Neuronal stem cell (in vitro differentiated cells): ENCODE measurements at regions not wholly inside any gene's neighbourhood (a gene's known extent, or its start where the extent isn't known, plus 50 kb on each side); places are given as distances from the start of the nearest gene placed in this dataset.
A peak's percentile ranks its signal among the peaks of the same experiment; 100 is the strongest.

Experiments
- DNase-seq: peaks from one replicate; pipeline ENCODE4 v3.0.0-alpha.2; 2013; ENCODE audit warnings: low spot score
- H2AFZ ChIP-seq: one replicate; pipeline ENCODE4 v1.6.1; 2013; ENCODE audit warnings: mild to moderate bottlenecking, low read length, inconsistent platforms
- H2AK5ac ChIP-seq: 2 replicates; pipeline ENCODE4 v1.6.1; 2013; ENCODE audit warnings: low read depth, mild to moderate bottlenecking, inconsistent platforms, low read length, moderate library complexity, mixed read lengths
- H2BK120ac ChIP-seq: 2 replicates; pipeline ENCODE4 v1.6.1; 2013; ENCODE audit warnings: low read depth, mild to moderate bottlenecking, inconsistent platforms, low read length, moderate library complexity, mixed read lengths
- H2BK12ac ChIP-seq: one replicate; pipeline ENCODE4 v1.6.1; 2013; ENCODE audit warnings: low read length, inconsistent platforms
- H2BK15ac ChIP-seq: 2 replicates; pipeline ENCODE4 v1.6.1; 2013; ENCODE audit warnings: mild to moderate bottlenecking, low read length, inconsistent platforms, mixed read lengths
- H2BK5ac ChIP-seq: one replicate; pipeline ENCODE4 v1.6.1; 2013; ENCODE audit warnings: inconsistent platforms, mild to moderate bottlenecking, low read length, moderate library complexity
- H3K14ac ChIP-seq: one replicate; pipeline ENCODE4 v1.6.1; 2013; ENCODE audit warnings: low read length, inconsistent platforms
- H3K18ac ChIP-seq: 2 replicates; pipeline ENCODE4 v1.6.1; 2013; ENCODE audit warnings: low read length, inconsistent platforms
- H3K23ac ChIP-seq: 2 replicates; pipeline ENCODE4 v1.6.1; 2013; ENCODE audit warnings: low read depth, mild to moderate bottlenecking, mixed read lengths, low read length, inconsistent platforms; ENCODE audit not compliant: poor library complexity
- H3K27ac ChIP-seq: replicated peaks from 3 replicates; pipeline ENCODE4 v1.5.1; 2013; ENCODE audit warnings: low read length, inconsistent platforms
- H3K27me3 ChIP-seq, 3 experiments: 2 replicates each; pipeline ENCODE4 v1.6.1; 2013; ENCODE audit warnings: low read length in 3 of 3, mild to moderate bottlenecking in 2 of 3, inconsistent platforms in 1 of 3, low read depth in 1 of 3, mixed read lengths in 1 of 3, moderate library complexity in 1 of 3; ENCODE audit not compliant: control insufficient read depth in 3 of 3, insufficient read depth in 3 of 3
- H3K36me3 ChIP-seq, 2 donors: replicated peaks in 1 of 2; 2 replicates each; pipeline ENCODE4 v1.6.1; 2013; ENCODE audit warnings: low read length in 2 of 2; ENCODE audit not compliant: control insufficient read depth in 2 of 2, insufficient read depth in 2 of 2
- H3K4ac ChIP-seq: 2 replicates; pipeline ENCODE4 v1.6.1; 2013; ENCODE audit warnings: inconsistent platforms, mild to moderate bottlenecking, low read length, moderate library complexity
- H3K4me1 ChIP-seq, 2 donors: 1 replicate in 1 of 2; 2 replicates in 1 of 2; pipeline ENCODE4 v1.6.1; 2013; ENCODE audit warnings: low read length in 2 of 2, low read depth in 1 of 2; ENCODE audit not compliant: control insufficient read depth in 2 of 2, insufficient read depth in 1 of 2
- H3K4me2 ChIP-seq: one replicate; pipeline ENCODE4 v1.6.1; 2013; ENCODE audit warnings: mild to moderate bottlenecking, low read length, inconsistent platforms; ENCODE audit not compliant: insufficient read depth, poor library complexity, severe bottlenecking
- H3K4me3 ChIP-seq, 2 donors: 2 replicates each; pipeline ENCODE4 v1.5.1; 2013; ENCODE audit warnings: low read length in 2 of 2, mild to moderate bottlenecking in 2 of 2, inconsistent platforms in 1 of 2, moderate library complexity in 1 of 2
- H3K79me1 ChIP-seq: one replicate; pipeline ENCODE4 v1.6.1; 2013; ENCODE audit warnings: low read depth, mild to moderate bottlenecking, inconsistent platforms, low read length, moderate library complexity
- H3K9ac ChIP-seq: one replicate; pipeline ENCODE4 v1.6.1; 2013; ENCODE audit warnings: mild to moderate bottlenecking, low read depth, low read length, inconsistent platforms; ENCODE audit not compliant: poor library complexity
- H3K9me3 ChIP-seq, 2 donors: replicated peaks in 1 of 2; 2 replicates each; pipeline versions ENCODE3 to v1.6.1; 2013; ENCODE audit warnings: low read length in 2 of 2, mild to moderate bottlenecking in 2 of 2, inconsistent platforms in 1 of 2, low read depth in 1 of 2, mixed read lengths in 1 of 2, moderate library complexity in 1 of 2; ENCODE audit not compliant: control insufficient read depth in 2 of 2, insufficient read depth in 1 of 2
- H4K8ac ChIP-seq: one replicate; pipeline ENCODE4 v1.6.1; 2013; ENCODE audit warnings: low read depth, mild to moderate bottlenecking, inconsistent platforms, low read length, moderate library complexity
- H4K91ac ChIP-seq: one replicate; pipeline ENCODE4 v1.6.1; 2013; ENCODE audit warnings: low read length, low read depth, mild to moderate bottlenecking, inconsistent platforms; ENCODE audit not compliant: poor library complexity
- WGBS, 2 donors: extraction: QIAGEN DNeasy Blood & Tissue Kit; methylation state at CpG; one replicate each; pipeline ENCODE4 v1.1.7; 2013; ENCODE audit warnings: missing lambda C conversion rate in 2 of 2, mixed read lengths in 1 of 2; ENCODE audit not compliant: insufficient read length in 2 of 2, insufficient replicate concordance in 1 of 2; ENCODE audit errors: extremely low coverage in 2 of 2; 5-methylcytosine and 5-hydroxymethylcytosine counted together

DNA sequence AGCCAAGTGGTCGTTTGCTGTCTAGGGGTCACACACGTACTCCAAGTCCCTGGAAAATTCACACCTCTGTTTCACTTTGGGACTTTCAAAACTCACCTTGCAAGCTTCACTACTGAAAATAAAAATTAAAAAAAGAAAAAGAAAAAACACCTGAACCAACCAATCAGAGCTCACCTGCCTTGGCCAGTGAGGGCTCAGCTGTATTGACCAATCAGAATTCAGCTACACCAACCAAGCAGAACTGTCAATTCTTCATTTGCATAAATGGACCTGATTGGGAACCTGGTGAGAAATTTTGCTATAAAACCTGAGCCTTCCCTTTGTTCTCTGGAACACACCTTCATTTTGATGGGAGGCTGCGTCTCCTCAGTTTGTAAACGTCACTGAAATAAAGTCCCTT is 176.4 kb downstream of the TTC32 start:
- no peak overlapping the region for H3K23ac ChIP-seq
- H3K36me3 ChIP-seq = no peaks in the 10 kb centered on the region
- no peak overlapping the region for H4K91ac ChIP-seq
- no peaks in the 10 kb centered on the region for H3K9me3 ChIP-seq
- no peak overlapping the region for H3K4ac ChIP-seq
- no peak overlapping the region for H4K8ac ChIP-seq
- no peak overlapping the region for H3K9ac ChIP-seq
- H2BK12ac ChIP-seq = no peak overlapping the region
- H2AFZ ChIP-seq = no peak overlapping the region
- H3K14ac ChIP-seq = no peak overlapping the region
- no peak overlapping the region for H2BK5ac ChIP-seq
- H2BK120ac ChIP-seq = no peak overlapping the region
- H2AK5ac ChIP-seq = no peak overlapping the region
- H3K4me2 ChIP-seq = no peak overlapping the region
- H3K4me1 ChIP-seq = no peaks in the 10 kb centered on the region
- H3K27ac ChIP-seq = no peak overlapping the region
- peaks cover 0 to 6% (median 0%) of the 10 kb centered on the region in 3 experiments for H3K27me3 ChIP-seq
- H3K79me1 ChIP-seq = no peaks in the 10 kb centered on the region
- no peak for DNase-seq
- no peak overlapping the region for H3K4me3 ChIP-seq
- no peak overlapping the region for H2BK15ac ChIP-seq
- WGBS, 2 donors = no CpG with 5 or more reads among the region's 4 CpGs
- H3K18ac ChIP-seq = no peak overlapping the region

GRCh38 chr2:19723021-19723420 is 178.8 kb downstream of the TTC32 start:
- WGBS, 2 donors = no CpG with 5 or more reads among the region's 7 CpGs
- no peaks in the 10 kb centered on the region for H3K4me1 ChIP-seq

DNA sequence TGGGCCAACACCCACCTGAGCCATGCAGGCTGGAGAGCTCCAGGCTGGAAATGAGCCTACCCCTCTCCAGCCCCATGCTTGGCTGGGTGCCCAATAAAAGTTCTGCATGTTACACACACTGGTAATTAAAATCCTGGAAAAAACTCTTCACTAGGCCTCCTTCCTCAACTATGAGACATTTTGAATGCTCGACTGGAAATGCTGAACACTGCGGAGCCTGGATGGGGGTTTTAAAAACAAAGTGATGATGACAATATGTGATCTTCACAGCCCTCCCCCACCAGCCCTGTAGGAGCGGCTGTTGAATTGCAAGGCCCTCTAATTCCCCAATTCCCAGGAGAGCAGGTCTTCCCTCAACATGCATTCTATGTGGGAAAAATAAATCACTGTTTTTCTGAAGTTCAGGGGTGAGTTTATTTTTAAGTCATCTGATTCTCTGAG is 179.2 kb downstream of the TTC32 start:
- Histone ChIP-seq H3K79me1 (no peaks in the 10 kb centered on the region), H4K8ac (no peak overlapping the region), H3K14ac (no peak overlapping the region), H3K27me3 (no peaks in the 10 kb centered on the region), H2AK5ac (no peak overlapping the region), H3K23ac (no peak overlapping the region), H3K4me1 (no peaks in the 10 kb centered on the region), H3K4me2 (no peak overlapping the region), H2BK120ac (no peak overlapping the region), H3K18ac (no peak overlapping the region), H2BK12ac (no peak overlapping the region), H3K9ac (no peak overlapping the region), H2BK15ac (no peak overlapping the region), H2BK5ac (no peak overlapping the region), H3K9me3 (no peaks in the 10 kb centered on the region), H3K4ac (no peak overlapping the region), H3K4me3 (no peak overlapping the region), H2AFZ (no peak overlapping the region), H3K36me3 (no peaks in the 10 kb centered on the region), H3K27ac (no peak overlapping the region), H4K91ac (no peak overlapping the region)
- no peak for DNase-seq
- WGBS, 2 donors = no CpG with 5 or more reads among the region's 3 CpGs

More at GRCh38 chr2:19723021-19723420, 178.8 kb downstream of the TTC32 start:
- H2BK5ac ChIP-seq = no peak overlapping the region
- H2BK12ac ChIP-seq = no peak overlapping the region
- H2AFZ ChIP-seq = no peak overlapping the region
- H2BK120ac ChIP-seq = no peak overlapping the region
- no peak overlapping the region for H2AK5ac ChIP-seq
- H2BK15ac ChIP-seq = no peak overlapping the region
- H3K9me3 ChIP-seq = no peaks in the 10 kb centered on the region
- H3K4me2 ChIP-seq = no peak overlapping the region
- no peaks in the 10 kb centered on the region for H3K36me3 ChIP-seq
- H4K8ac ChIP-seq = no peak overlapping the region
- H3K14ac ChIP-seq = no peak overlapping the region
- H3K4ac ChIP-seq = no peak overlapping the region
- no peaks in the 10 kb centered on the region for H3K79me1 ChIP-seq
- no peak overlapping the region for H3K9ac ChIP-seq
- no peak overlapping the region for H3K23ac ChIP-seq
- H4K91ac ChIP-seq = no peak overlapping the region
- peak overlapping the region; percentile 16 for H3K18ac ChIP-seq
- DNase-seq = no peak
- H3K27ac ChIP-seq = no peak overlapping the region
- H3K4me3 ChIP-seq = no peak overlapping the region
- no peaks in the 10 kb centered on the region for H3K27me3 ChIP-seq

DNA sequence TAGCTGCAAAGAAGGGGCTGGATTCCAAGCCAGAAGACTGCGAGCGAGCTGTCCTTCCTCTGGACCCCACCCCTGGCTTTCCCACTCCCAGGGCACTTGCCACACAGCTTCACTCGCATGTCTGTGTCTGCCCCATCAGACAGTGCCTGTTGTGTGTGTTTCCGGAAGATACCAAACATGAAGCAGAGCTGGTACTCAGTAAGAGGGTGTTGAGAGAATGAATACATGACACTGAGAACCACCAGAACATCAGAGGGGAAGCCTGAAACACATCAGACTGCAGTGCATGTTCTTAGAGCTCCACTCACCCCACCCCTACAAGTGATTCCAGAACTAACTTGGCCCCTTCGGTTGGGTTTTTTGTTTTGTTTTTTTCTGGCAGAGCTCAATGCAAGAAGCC is 181.5 kb downstream of the TTC32 start:
- H3K9ac ChIP-seq = no peak overlapping the region
- no peak overlapping the region for H2BK15ac ChIP-seq
- no peak overlapping the region for H2BK5ac ChIP-seq
- no peaks in the 10 kb centered on the region for H3K36me3 ChIP-seq
- H4K8ac ChIP-seq = no peak overlapping the region
- H2BK120ac ChIP-seq = no peak overlapping the region
- no peak overlapping the region for H3K4me2 ChIP-seq
- H4K91ac ChIP-seq = no peak overlapping the region
- no peak overlapping the region for H3K23ac ChIP-seq
- no peaks in the 10 kb centered on the region for H3K79me1 ChIP-seq
- H2AK5ac ChIP-seq = no peak overlapping the region
- no peaks in the 10 kb centered on the region for H3K27me3 ChIP-seq
- H3K27ac ChIP-seq = no peak overlapping the region
- no peak overlapping the region for H3K4ac ChIP-seq
- no peaks in the 10 kb centered on the region for H3K9me3 ChIP-seq
- H2AFZ ChIP-seq = no peak overlapping the region
- no peak overlapping the region for H3K18ac ChIP-seq
- H3K4me1 ChIP-seq = no peaks in the 10 kb centered on the region
- no peak overlapping the region for H2BK12ac ChIP-seq
- DNase-seq = no peak
- no peak overlapping the region for H3K4me3 ChIP-seq
- H3K14ac ChIP-seq = no peak overlapping the region
- no CpG with 5 or more reads among the region's 5 CpGs for WGBS, 2 donors
